K562 (cell line): ENCODE measurements at regions not wholly inside any gene's neighbourhood (a gene's known extent, or its start where the extent isn't known, plus 50 kb on each side); places are given as distances from the start of the nearest gene placed in this dataset.

Source experiments
- AFF1 ChIP-seq, 2 experiments: fragments of 450-650 bp; IDR thresholded peaks; 2 replicates each; pipeline ENCODE4 v1.6.1; 2018; ENCODE audit warnings: mild to moderate bottlenecking in 2 of 2, low read depth in 1 of 2; ENCODE audit not compliant: partially characterized antibody in 2 of 2
- BACH1 ChIP-seq: fragments of 200-800 bp; sonication (Bioruptor generic); IDR thresholded peaks from 2 replicates; pipeline ENCODE4 v1.6.1; 2016; ENCODE audit warnings: missing genetic modification characterization, missing compliant biosample characterization
- BCOR ChIP-seq: fragments of 450-650 bp; IDR thresholded peaks from 2 replicates; pipeline ENCODE4 v1.6.1; 2016
- CHAMP1 ChIP-seq: fragments of 450-650 bp; IDR thresholded peaks from 2 replicates; pipeline ENCODE4 v1.6.1; 2016; ENCODE audit warnings: mild to moderate bottlenecking
- HCFC1 ChIP-seq: IDR thresholded peaks from 2 replicates; pipeline ENCODE4 v1.6.1; 2012; ENCODE audit warnings: low read depth, low read length, improper control_type of control experiment
- HDAC2 ChIP-seq: fragments of 450-650 bp; IDR thresholded peaks from 2 replicates; pipeline ENCODE4 v1.6.1; 2016; ENCODE audit warnings: mild to moderate bottlenecking
- HOXB6 ChIP-seq: fragments of 250-450 bp; sonication (Bioruptor Pico); IDR thresholded peaks from 2 replicates; pipeline ENCODE4 v1.5.1; 2022; ENCODE audit warnings: mild to moderate bottlenecking, borderline replicate concordance
- JUN ChIP-seq, 2 experiments: sonication (generic) in 1 of 2; formaldehyde crosslinking in 1 of 2; IDR thresholded peaks; 2 replicates each; pipeline versions ENCODE4 v1.6.1 to v1.8.0; 2012 to 2022; ENCODE audit warnings: borderline replicate concordance in 2 of 2, mild to moderate bottlenecking in 2 of 2, improper control_type of control experiment in 1 of 2, low read depth in 1 of 2, low read length in 1 of 2, missing genetic modification reagents in 1 of 2
- MBD2 ChIP-seq: sonication (generic); IDR thresholded peaks from 2 replicates; pipeline ENCODE4 v1.6.1; 2016; ENCODE audit warnings: low read depth, borderline replicate concordance
- PATZ1 ChIP-seq: fragments of 250-450 bp; sonication (Bioruptor Pico); IDR thresholded peaks from 2 replicates; pipeline ENCODE4 v1.5.0; 2020; ENCODE audit warnings: mild to moderate bottlenecking, borderline replicate concordance
- PHF8 ChIP-seq: fragments of 200-600 bp; sonication (generic); IDR thresholded peaks from 2 replicates; pipeline ENCODE4 v1.6.1; 2012; ENCODE audit warnings: mixed run types, mild to moderate bottlenecking, inconsistent platforms, low read length, moderate library complexity, borderline replicate concordance
- RB1 ChIP-seq: fragments of 450-650 bp; IDR thresholded peaks from 2 replicates; pipeline ENCODE4 v1.6.1; 2017; ENCODE audit warnings: low read depth, mild to moderate bottlenecking
- RBM25 ChIP-seq: fragments of 200-400 bp; formaldehyde crosslinking; IDR thresholded peaks from 2 replicates; pipeline ENCODE4 v1.6.1; 2018; ENCODE audit warnings: low read length, low read depth, moderate library complexity; ENCODE audit not compliant: severe bottlenecking
- SMAD2 ChIP-seq: fragments of 150-350 bp; IDR thresholded peaks from 2 replicates; pipeline ENCODE4 v1.6.1; 2014; ENCODE audit warnings: low read depth, mild to moderate bottlenecking, low read length
- ZNF143 ChIP-seq: sonication (generic); formaldehyde crosslinking; IDR thresholded peaks from 2 replicates; pipeline ENCODE4 v1.9.0; 2022; ENCODE audit warnings: mild to moderate bottlenecking, missing genetic modification reagents
- ZNF512 ChIP-seq: IDR thresholded peaks from 2 replicates; pipeline ENCODE4 v1.6.1; 2016; ENCODE audit warnings: missing genetic modification characterization, missing compliant biosample characterization
- ZNF699 ChIP-seq: fragments of 250-450 bp; sonication (Bioruptor Pico); IDR thresholded peaks from 2 replicates; pipeline ENCODE4 v1.8.0; 2021; ENCODE audit warnings: mild to moderate bottlenecking, moderate library complexity; ENCODE audit not compliant: insufficient replicate concordance
- ZNF780A ChIP-seq: fragments of 250-450 bp; sonication (Bioruptor Pico); IDR thresholded peaks from 2 replicates; pipeline ENCODE4 v1.5.0; 2021; ENCODE audit warnings: mild to moderate bottlenecking
- ZSCAN29 ChIP-seq: fragments of 450-650 bp; IDR thresholded peaks from 2 replicates; pipeline ENCODE4 v1.6.1; 2017

GRCh38 chr4:138437263-138437851, 195.2 kb upstream of the SLC7A11 start (continued):
- TF ChIP-seq PATZ1 = no peak
- TF ChIP-seq ZNF780A = no peak
- TF ChIP-seq SMAD2 = no peak
- no peak for TF ChIP-seq PHF8
- no peak for TF ChIP-seq RBM25
- no peak for TF ChIP-seq CHAMP1
- no peak for TF ChIP-seq HOXB6 (CRISPR knock-in tag)
- no peak for TF ChIP-seq HDAC2
- no peak for TF ChIP-seq AFF1 (IDR thresholded peaks at IDR 0.05; ENCODE audit: low read depth in 1 of 2, partially characterized antibody in 2 of 2)
- no peak for TF ChIP-seq HCFC1
- TF ChIP-seq ZNF143 (CRISPR knock-in tag) = no peak
- TF ChIP-seq BCOR = no peak
- no peak for TF ChIP-seq MBD2
- TF ChIP-seq ZSCAN29 = no peak
- TF ChIP-seq JUN (IDR thresholded peaks at IDR 0.05; ENCODE audit: borderline replicate concordance, low read depth, low read length) = no peak
- no peak for TF ChIP-seq JUN (CRISPR knock-in tag; IDR thresholded peaks at IDR 0.05; ENCODE audit: borderline replicate concordance)
- no peak for TF ChIP-seq ZNF512 (tag)
- TF ChIP-seq RB1 = no peak
- TF ChIP-seq BACH1 (tag) = no peak
- TF ChIP-seq ZNF699 (CRISPR knock-in tag) = no peak
